ENCODE measurements at regions not wholly inside any gene's neighbourhood (a gene's known extent, or its start where the extent isn't known, plus 50 kb on each side); places are given as distances from the start of the nearest gene placed in this dataset.

DNA sequence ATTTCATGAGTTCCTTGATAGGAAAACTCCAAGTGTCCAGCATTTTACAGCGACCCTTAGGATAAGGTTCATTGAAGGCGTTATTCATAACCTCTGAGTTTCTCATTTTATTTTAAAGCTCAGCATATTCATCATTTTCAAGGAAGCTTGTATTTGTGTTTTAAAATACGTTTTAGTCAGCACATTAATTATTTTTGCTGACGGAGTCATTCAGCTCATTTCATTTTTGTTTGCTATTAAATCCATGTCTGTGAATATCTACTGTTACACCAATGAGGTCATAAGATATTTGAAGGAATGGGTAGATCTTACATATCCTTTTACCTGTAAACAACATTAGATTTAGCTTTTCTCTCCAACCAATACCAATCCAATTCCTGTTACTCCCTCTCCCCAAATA lies 1766.3 kb upstream of the PCDH10 start:
- TF ChIP-seq, protein P1, sequence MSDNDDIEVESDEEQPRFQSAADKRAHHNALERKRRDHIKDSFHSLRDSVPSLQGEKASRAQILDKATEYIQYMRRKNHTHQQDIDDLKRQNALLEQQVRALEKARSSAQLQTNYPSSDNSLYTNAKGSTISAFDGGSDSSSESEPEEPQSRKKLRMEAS (IDR thresholded peaks at IDR 0.05) = no peak
- no peak for TF ChIP-seq POLR2A (IDR thresholded peaks at IDR 0.05; ENCODE audit: low read length)
- no peak for TF ChIP-seq ESRRA (IDR thresholded peaks at IDR 0.05; ENCODE audit: borderline replicate concordance, low read length)
- no peak for TF ChIP-seq EP300 (IDR thresholded peaks at IDR 0.05)
- TF ChIP-seq, protein P2, sequence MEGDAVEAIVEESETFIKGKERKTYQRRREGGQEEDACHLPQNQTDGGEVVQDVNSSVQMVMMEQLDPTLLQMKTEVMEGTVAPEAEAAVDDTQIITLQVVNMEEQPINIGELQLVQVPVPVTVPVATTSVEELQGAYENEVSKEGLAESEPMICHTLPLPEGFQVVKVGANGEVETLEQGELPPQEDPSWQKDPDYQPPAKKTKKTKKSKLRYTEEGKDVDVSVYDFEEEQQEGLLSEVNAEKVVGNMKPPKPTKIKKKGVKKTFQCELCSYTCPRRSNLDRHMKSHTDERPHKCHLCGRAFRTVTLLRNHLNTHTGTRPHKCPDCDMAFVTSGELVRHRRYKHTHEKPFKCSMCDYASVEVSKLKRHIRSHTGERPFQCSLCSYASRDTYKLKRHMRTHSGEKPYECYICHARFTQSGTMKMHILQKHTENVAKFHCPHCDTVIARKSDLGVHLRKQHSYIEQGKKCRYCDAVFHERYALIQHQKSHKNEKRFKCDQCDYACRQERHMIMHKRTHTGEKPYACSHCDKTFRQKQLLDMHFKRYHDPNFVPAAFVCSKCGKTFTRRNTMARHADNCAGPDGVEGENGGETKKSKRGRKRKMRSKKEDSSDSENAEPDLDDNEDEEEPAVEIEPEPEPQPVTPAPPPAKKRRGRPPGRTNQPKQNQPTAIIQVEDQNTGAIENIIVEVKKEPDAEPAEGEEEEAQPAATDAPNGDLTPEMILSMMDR (IDR thresholded peaks at IDR 0.05) = no peak
- TF ChIP-seq RAD21 (conservative IDR thresholded peaks at IDR 0.05 in 1 of 2, IDR thresholded peaks at IDR 0.05 in 1 of 2) = no peak
- TF ChIP-seq, protein P3, sequence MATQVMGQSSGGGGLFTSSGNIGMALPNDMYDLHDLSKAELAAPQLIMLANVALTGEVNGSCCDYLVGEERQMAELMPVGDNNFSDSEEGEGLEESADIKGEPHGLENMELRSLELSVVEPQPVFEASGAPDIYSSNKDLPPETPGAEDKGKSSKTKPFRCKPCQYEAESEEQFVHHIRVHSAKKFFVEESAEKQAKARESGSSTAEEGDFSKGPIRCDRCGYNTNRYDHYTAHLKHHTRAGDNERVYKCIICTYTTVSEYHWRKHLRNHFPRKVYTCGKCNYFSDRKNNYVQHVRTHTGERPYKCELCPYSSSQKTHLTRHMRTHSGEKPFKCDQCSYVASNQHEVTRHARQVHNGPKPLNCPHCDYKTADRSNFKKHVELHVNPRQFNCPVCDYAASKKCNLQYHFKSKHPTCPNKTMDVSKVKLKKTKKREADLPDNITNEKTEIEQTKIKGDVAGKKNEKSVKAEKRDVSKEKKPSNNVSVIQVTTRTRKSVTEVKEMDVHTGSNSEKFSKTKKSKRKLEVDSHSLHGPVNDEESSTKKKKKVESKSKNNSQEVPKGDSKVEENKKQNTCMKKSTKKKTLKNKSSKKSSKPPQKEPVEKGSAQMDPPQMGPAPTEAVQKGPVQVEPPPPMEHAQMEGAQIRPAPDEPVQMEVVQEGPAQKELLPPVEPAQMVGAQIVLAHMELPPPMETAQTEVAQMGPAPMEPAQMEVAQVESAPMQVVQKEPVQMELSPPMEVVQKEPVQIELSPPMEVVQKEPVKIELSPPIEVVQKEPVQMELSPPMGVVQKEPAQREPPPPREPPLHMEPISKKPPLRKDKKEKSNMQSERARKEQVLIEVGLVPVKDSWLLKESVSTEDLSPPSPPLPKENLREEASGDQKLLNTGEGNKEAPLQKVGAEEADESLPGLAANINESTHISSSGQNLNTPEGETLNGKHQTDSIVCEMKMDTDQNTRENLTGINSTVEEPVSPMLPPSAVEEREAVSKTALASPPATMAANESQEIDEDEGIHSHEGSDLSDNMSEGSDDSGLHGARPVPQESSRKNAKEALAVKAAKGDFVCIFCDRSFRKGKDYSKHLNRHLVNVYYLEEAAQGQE (IDR thresholded peaks at IDR 0.05) = no peak
- no peak for TF ChIP-seq KDM5A (IDR thresholded peaks at IDR 0.05)
- TF ChIP-seq ZFP36 (IDR thresholded peaks at IDR 0.05; ENCODE audit: borderline replicate concordance, partially characterized antibody) = no peak
- no peak for TF ChIP-seq POLR2AphosphoS2 (conservative IDR thresholded peaks at IDR 0.05; ENCODE audit: low read length)
- TF ChIP-seq JUNB (IDR thresholded peaks at IDR 0.05) = no peak

Data from A549 (cell line).